RWPE2 (cell line): ENCODE measurements at regions not wholly inside any gene's neighbourhood (a gene's known extent, or its start where the extent isn't known, plus 50 kb on each side); places are given as distances from the start of the nearest gene placed in this dataset.

Experiments used
- ATAC-seq: fragments of 200-7000 bp; cut with Tn5 transposase; 3 replicates; pipeline ENCODE4 v1.9.1; 2021; ENCODE audit warnings: low read depth
- DNase-seq: peaks from one replicate; pipeline ENCODE4 v3.0.0-alpha.2; 2020; ENCODE audit warnings: low spot score
- H3K27ac ChIP-seq: fragments of 450-650 bp; 2 replicates; pipeline ENCODE4 v1.5.1; 2017; ENCODE audit warnings: mild to moderate bottlenecking; ENCODE audit not compliant: poor library complexity, severe bottlenecking
- H3K27me3 ChIP-seq: fragments of 250-450 bp; sonication (Bioruptor Pico); 2 replicates; pipeline ENCODE4 v1.5.1; 2021; ENCODE audit warnings: mild to moderate bottlenecking, moderate library complexity; ENCODE audit not compliant: insufficient read depth, poor library complexity, severe bottlenecking
- H3K36me3 ChIP-seq: fragments of 250-450 bp; sonication (Bioruptor Pico); 2 replicates; pipeline ENCODE4 v1.5.1; 2020; ENCODE audit warnings: low read depth, mild to moderate bottlenecking, moderate library complexity
- H3K4me1 ChIP-seq: fragments of 250-450 bp; sonication (Bioruptor Pico); 2 replicates; pipeline ENCODE4 v1.5.1; 2021; ENCODE audit warnings: mild to moderate bottlenecking, moderate library complexity; ENCODE audit not compliant: insufficient read depth, poor library complexity, severe bottlenecking
- H3K4me3 ChIP-seq: fragments of 250-450 bp; sonication (Bioruptor Pico); 2 replicates; pipeline ENCODE4 v1.5.1; 2021; ENCODE audit warnings: mild to moderate bottlenecking, moderate library complexity; ENCODE audit not compliant: severe bottlenecking
- H3K9me3 ChIP-seq: fragments of 250-450 bp; sonication (Bioruptor Pico); 2 replicates; pipeline ENCODE4 v1.5.1; 2021; ENCODE audit warnings: mild to moderate bottlenecking, moderate library complexity; ENCODE audit not compliant: severe bottlenecking
- TF ChIP-seq, protein P1 (sequence below): fragments of 450-650 bp; IDR thresholded peaks from one replicate; pipeline ENCODE4 v1.5.1; 2017; ENCODE audit warnings: mild to moderate bottlenecking, moderate library complexity; ENCODE audit not compliant: poor library complexity, severe bottlenecking

DNA sequence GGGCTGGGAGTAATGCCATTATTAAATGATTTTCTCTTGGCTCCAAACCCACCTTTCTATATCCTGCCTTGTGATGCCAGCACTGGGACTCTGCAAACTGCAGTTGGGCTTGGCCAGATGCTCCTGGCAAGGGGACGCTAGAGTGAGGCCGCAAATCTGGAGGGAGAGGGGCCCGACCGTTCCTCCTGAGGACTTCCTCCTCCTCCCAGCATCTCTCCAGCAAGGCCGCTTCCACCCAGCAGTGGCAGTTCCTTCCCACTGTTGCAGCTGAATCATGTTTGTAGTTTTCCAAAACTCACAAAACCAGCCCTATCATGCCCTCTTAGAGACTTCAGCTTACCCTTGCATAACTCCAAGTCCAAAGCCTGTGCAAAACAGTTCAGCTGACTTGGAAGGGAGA, 244.4 kb downstream of the FOXA2 start:
- Histone ChIP-seq H3K4me1 (peaks cover 31% of the 10 kb centered on the region), H3K27ac (peak overlapping the region; percentile 80), H3K27me3 (no peaks in the 10 kb centered on the region), H3K36me3 (no peaks in the 10 kb centered on the region), H3K4me3 (no peak overlapping the region), H3K9me3 (no peaks in the 10 kb centered on the region)
- TF ChIP-seq, protein P1, sequence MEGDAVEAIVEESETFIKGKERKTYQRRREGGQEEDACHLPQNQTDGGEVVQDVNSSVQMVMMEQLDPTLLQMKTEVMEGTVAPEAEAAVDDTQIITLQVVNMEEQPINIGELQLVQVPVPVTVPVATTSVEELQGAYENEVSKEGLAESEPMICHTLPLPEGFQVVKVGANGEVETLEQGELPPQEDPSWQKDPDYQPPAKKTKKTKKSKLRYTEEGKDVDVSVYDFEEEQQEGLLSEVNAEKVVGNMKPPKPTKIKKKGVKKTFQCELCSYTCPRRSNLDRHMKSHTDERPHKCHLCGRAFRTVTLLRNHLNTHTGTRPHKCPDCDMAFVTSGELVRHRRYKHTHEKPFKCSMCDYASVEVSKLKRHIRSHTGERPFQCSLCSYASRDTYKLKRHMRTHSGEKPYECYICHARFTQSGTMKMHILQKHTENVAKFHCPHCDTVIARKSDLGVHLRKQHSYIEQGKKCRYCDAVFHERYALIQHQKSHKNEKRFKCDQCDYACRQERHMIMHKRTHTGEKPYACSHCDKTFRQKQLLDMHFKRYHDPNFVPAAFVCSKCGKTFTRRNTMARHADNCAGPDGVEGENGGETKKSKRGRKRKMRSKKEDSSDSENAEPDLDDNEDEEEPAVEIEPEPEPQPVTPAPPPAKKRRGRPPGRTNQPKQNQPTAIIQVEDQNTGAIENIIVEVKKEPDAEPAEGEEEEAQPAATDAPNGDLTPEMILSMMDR, result no peak
- DNase-seq (no peak), ATAC-seq (peak; percentile 38; the same call in 1 of the 3 replicates)

DNA sequence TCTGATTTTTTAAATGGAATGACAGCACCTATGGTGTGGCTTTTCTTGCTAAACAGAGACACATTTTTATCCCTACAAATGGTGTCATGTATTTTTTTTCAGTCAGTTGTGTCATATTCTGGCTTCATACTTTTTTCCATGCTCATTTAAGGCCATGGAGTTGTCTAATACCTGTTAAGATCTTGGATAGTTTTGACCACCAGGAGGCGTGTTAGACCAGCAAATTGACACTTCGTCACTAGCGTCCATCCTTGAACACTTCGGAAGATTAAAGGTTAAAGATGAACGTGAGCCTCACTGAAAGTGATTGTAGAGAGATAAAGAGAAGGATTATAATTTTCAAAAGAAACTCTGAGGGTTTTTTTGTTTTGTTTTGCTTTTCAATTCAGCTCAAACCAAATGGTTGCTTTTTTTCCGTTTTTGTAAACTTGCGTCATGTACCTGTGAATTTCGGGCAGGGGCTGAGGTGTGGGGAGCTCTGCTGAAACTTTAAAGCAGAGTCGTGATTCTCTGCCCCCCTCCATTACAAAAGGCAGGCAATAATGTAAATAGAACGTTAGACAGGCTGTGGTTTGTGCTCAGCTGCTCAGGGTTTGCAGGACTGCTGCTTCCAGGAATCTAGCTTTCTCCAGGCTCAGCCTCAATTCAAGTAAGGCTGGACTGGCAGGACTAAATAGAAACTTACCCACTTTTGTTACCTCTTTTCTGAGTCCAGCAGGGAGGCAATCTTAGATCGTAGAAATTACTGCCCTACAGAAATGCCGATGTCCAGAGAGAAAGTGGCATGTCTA, 245.1 kb downstream of the FOXA2 start:
- H3K27ac ChIP-seq, result peak overlapping the region; percentile 80
- ATAC-seq, result peak; percentile 61; the same call in 2 of the 3 replicates
- no peak for DNase-seq
- H3K4me1 ChIP-seq, result peaks cover 31% of the 10 kb centered on the region
- H3K27me3 ChIP-seq, result no peaks in the 10 kb centered on the region
- no peaks in the 10 kb centered on the region for H3K9me3 ChIP-seq
- H3K36me3 ChIP-seq, result no peaks in the 10 kb centered on the region
- no peak overlapping the region for H3K4me3 ChIP-seq
- TF ChIP-seq, protein P1, result peak; percentile 95

DNA sequence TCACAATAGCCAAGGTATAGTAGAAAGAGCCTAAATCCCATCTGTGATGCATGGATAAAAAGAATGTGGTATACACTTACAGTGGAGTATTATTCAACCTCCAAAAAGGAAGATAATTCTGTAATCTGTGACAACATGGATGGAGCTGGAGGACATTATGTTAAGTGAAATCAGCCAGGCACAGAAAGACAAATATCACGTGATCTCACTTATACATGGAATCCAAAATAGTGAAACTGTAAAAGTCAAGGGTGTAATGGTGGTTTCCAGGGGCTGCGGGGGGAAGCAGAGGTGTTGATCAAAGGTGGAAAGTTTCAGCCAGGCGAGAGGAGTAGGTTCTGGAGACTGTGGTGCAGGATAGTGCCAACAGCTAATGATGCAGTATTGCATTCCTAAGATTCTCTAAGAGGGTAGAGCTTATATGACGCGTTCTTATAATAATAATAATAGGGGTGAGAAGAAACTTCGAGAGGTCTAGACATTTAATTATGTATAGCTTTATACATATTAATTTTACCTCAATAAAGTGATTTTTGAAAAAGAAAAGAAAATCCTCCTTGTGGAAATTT, 246.1 kb downstream of the FOXA2 start:
- Histone ChIP-seq H3K27me3 (no peaks in the 10 kb centered on the region), H3K9me3 (no peaks in the 10 kb centered on the region), H3K36me3 (no peaks in the 10 kb centered on the region), H3K4me1 (peaks cover 31% of the 10 kb centered on the region), H3K27ac (no peak overlapping the region), H3K4me3 (no peak overlapping the region)
- DNase-seq (no peak), ATAC-seq (no peak)
- TF ChIP-seq, protein P1, result no peak

DNA sequence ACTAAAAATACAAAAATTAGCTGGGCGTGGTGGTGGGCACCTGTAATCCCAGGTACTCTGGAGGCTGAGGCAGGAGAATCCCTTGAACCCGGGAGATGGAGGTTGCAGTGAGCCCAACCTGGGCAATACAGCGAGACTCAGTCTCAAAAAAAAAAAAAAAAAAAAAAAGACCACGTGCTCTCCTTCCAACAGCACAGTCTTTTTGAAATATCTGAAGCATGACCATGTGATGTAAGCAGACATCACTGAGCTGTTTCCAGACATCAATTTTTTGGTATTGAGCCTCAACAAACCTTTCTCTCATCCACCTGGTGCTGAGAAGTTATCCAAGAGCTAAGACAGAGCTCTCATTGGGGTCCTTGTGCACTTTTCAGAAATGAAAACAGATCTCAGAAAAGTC, 249.2 kb downstream of the FOXA2 start:
- Histone ChIP-seq H3K27me3 (peaks cover 4% of the 10 kb centered on the region), H3K36me3 (no peaks in the 10 kb centered on the region), H3K9me3 (no peaks in the 10 kb centered on the region), H3K4me3 (no peak overlapping the region), H3K27ac (no peak overlapping the region), H3K4me1 (peaks cover 15% of the 10 kb centered on the region)
- TF ChIP-seq, protein P1, result no peak
- no peak for ATAC-seq
- no peak for DNase-seq
